ENCODE measurements at regions not wholly inside any gene's neighbourhood (a gene's known extent, or its start where the extent isn't known, plus 50 kb on each side); places are given as distances from the start of the nearest gene placed in this dataset.
"Not testable (repeated sequence)": the region's sequence is repeated elsewhere in the genome, so short reads cannot be mapped to it uniquely, and the experiment has no call there.

DNA sequence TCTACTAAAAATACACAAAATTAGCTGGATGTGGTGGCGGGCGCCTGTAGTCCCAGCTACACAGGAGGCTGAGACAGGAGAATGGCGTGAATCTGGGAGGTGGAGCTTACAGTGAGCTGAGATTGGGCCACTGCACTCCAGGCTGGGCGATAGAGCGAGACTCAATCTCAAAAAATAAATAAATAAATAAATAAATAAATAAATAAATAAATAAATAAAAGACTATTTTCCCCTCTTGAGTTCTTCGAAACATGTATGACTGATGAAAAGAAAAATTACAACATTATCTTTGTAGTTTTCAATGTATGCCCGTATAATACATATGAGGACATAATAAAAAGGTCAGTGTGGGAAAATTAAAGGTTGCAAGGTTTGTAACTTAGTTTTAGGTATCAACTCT, 84.5 kb upstream of the GPR12 start:
- FAIRE-seq; DNase-seq (ENCODE audit: extremely low read depth in 1 of 4, low spot score in 3 of 4); H3K4me3 ChIP-seq; H3K4me1 ChIP-seq (replicated peaks in 1 of 2; ENCODE audit: control insufficient read depth in 2 of 2, insufficient read depth in 2 of 2, low read length in 2 of 2); in situ Hi-C loops (cut with MboI); H3K79me2 ChIP-seq (ENCODE audit: control insufficient read depth, insufficient read depth, low read length); H3K9me3 ChIP-seq (replicated peaks; ENCODE audit: control insufficient read depth, insufficient read depth, low read depth, low read length); H3K36me3 ChIP-seq (ENCODE audit: control insufficient read depth, insufficient read depth, low read length); H3K9ac ChIP-seq (ENCODE audit: insufficient read depth in 1 of 2, low read depth in 2 of 2, low read length in 2 of 2); H3K27ac ChIP-seq (ENCODE audit: extremely low read depth, low read depth, low read length); intact Hi-C loops (cut with micrococcal nuclease); BruUV-seq (replicated peaks); H3K9me1 ChIP-seq (ENCODE audit: control insufficient read depth, insufficient read depth, low read length); H3K4me2 ChIP-seq (ENCODE audit: insufficient read depth, low read length); ATAC-seq; H3K27me3 ChIP-seq (ENCODE audit: control insufficient read depth in 2 of 2, insufficient read depth in 2 of 2, low read length in 2 of 2); CTCF ChIA-PET (ENCODE audit: low intra/inter-chr PET ratio); H4K20me1 ChIP-seq (replicated peaks; ENCODE audit: control insufficient read depth, insufficient read depth, low read length); H2AFZ ChIP-seq (ENCODE audit: low read depth, low read length): not testable (repeated sequence)
- 0% methylated on average over 7 of the region's 7 CpGs for WGBS (ENCODE audit: insufficient coverage, low coverage, missing lambda C conversion rate)
- POLR2A ChIA-PET, result interaction anchor here (0.7 kb wide), 1 partner anchor 26 kb away, joined by 3 read pairs; no protein-coding TSS in a partner anchor

DNA sequence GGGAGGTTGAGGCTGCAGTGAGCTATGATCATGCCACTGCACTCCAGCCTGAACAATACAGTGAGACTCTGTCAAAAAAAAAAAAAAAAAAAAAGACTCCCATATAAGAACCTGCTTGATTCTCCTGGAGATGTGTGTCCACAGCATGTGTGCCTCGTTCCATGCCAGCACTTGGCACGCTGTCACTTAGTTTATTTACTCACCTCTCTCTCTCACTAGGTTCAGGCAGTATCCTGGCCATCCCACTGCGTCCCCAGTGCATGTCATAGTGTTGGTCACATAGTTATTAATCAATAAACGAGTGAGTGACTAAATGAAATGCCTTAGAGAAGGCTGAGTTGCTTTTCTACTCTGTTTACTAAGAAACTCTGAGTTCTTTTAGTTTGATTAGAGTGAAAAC, 79.1 kb upstream of the GPR12 start:
- in situ Hi-C loops (cut with MboI), result no loop called here

More for the DNA sequence above, 79.1 kb upstream of the GPR12 start:
- ChIA-PET POLR2A (interaction anchor here (0.6 kb wide), 1 partner anchor 12 kb away, joined by 3 read pairs; no protein-coding TSS in a partner anchor), CTCF (ENCODE audit: low intra/inter-chr PET ratio) (no interaction called here)
- no peaks in the 10 kb centered on the region for H3K4me1 ChIP-seq (replicated peaks in 1 of 2; ENCODE audit: control insufficient read depth in 2 of 2, insufficient read depth in 2 of 2, low read length in 2 of 2)
- BruUV-seq (replicated peaks), result no TSS peak
- ATAC-seq (no peak), DNase-seq (ENCODE audit: extremely low read depth in 1 of 4, low spot score in 3 of 4) (no peak), FAIRE-seq (no peak)
- H3K4me3 ChIP-seq, result no peak overlapping the region
- H2AFZ ChIP-seq (ENCODE audit: low read depth, low read length), result no peak overlapping the region
- no peaks in the 10 kb centered on the region for H3K79me2 ChIP-seq (ENCODE audit: control insufficient read depth, insufficient read depth, low read length)
- peaks cover 0 to 4% of the 10 kb centered on the region in 2 experiments; a peak in 3 of 5 replicates for H3K27me3 ChIP-seq (ENCODE audit: control insufficient read depth in 2 of 2, insufficient read depth in 2 of 2, low read length in 2 of 2)
- no peaks in the 10 kb centered on the region for H3K9me3 ChIP-seq (replicated peaks; ENCODE audit: control insufficient read depth, insufficient read depth, low read depth, low read length)
- no peak overlapping the region for H3K9ac ChIP-seq (ENCODE audit: insufficient read depth in 1 of 2, low read depth in 2 of 2, low read length in 2 of 2)
- H3K9me1 ChIP-seq (ENCODE audit: control insufficient read depth, insufficient read depth, low read length), result no peaks in the 10 kb centered on the region
- intact Hi-C loops (cut with micrococcal nuclease), result no loop called here
- no peaks in the 10 kb centered on the region for H4K20me1 ChIP-seq (replicated peaks; ENCODE audit: control insufficient read depth, insufficient read depth, low read length)
- H3K27ac ChIP-seq (ENCODE audit: extremely low read depth, low read depth, low read length), result no peak overlapping the region
- no peak for TF ChIP-seq ZBED1 (IDR thresholded peaks at IDR 0.05)
- no peak for TF ChIP-seq MTA2 (IDR thresholded peaks at IDR 0.05; ENCODE audit: low read depth)
- no peak for TF ChIP-seq NRF1 (conservative IDR thresholded peaks at IDR 0.05 in 1 of 2, IDR thresholded peaks at IDR 0.05 in 1 of 2)
- TF ChIP-seq DPF2 (IDR thresholded peaks at IDR 0.05), result no peak
- no peak for TF ChIP-seq NELFE (IDR thresholded peaks at IDR 0.05; ENCODE audit: insufficient read depth, insufficient read length)
- no peak for TF ChIP-seq MCM7 (IDR thresholded peaks at IDR 0.05)
- TF ChIP-seq HMGXB4 (CRISPR knock-in tag; IDR thresholded peaks at IDR 0.05), result no peak
- TF ChIP-seq, protein P1, sequence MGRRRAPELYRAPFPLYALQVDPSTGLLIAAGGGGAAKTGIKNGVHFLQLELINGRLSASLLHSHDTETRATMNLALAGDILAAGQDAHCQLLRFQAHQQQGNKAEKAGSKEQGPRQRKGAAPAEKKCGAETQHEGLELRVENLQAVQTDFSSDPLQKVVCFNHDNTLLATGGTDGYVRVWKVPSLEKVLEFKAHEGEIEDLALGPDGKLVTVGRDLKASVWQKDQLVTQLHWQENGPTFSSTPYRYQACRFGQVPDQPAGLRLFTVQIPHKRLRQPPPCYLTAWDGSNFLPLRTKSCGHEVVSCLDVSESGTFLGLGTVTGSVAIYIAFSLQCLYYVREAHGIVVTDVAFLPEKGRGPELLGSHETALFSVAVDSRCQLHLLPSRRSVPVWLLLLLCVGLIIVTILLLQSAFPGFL (CRISPR knock-in tag; IDR thresholded peaks at IDR 0.05), result no peak
- TF ChIP-seq ZEB2 (IDR thresholded peaks at IDR 0.05), result no peak
- no peak for TF ChIP-seq TAF9B (IDR thresholded peaks at IDR 0.05; ENCODE audit: partially characterized antibody)
- no peak for TF ChIP-seq ZNF717 (CRISPR knock-in tag; IDR thresholded peaks at IDR 0.05)
- TF ChIP-seq TCFL5 (CRISPR knock-in tag; conservative IDR thresholded peaks at IDR 0.05), result no peak
- no peak for TF ChIP-seq TRIM28 (IDR thresholded peaks at IDR 0.05)
- H3K4me2 ChIP-seq (ENCODE audit: insufficient read depth, low read length), result no peak overlapping the region
- H3K36me3 ChIP-seq (ENCODE audit: control insufficient read depth, insufficient read depth, low read length), result no peaks in the 10 kb centered on the region
- 0% methylated on average over 3 of the region's 4 CpGs for WGBS (ENCODE audit: insufficient coverage, low coverage, missing lambda C conversion rate)

Measured in K562 (cell line).